ENCODE measurements at regions not wholly inside any gene's neighbourhood (a gene's known extent, or its start where the extent isn't known, plus 50 kb on each side); places are given as distances from the start of the nearest gene placed in this dataset.

GRCh38 chr4:162782778-162783525, 383.7 kb downstream of the NAF1 start:
- TF ChIP-seq CTCF (IDR thresholded peaks at IDR 0.05; ENCODE audit: low read depth, low read length, missing input control) (no peak), GABPA (IDR thresholded peaks at IDR 0.05 in 1 of 2, conservative IDR thresholded peaks at IDR 0.05 in 1 of 2) (no peak), REST (IDR thresholded peaks at IDR 0.05) (no peak), NR2F2 (IDR thresholded peaks at IDR 0.05) (no peak), RAD21 (IDR thresholded peaks at IDR 0.05) (no peak), SP1 (IDR thresholded peaks at IDR 0.05) (no peak), ZBTB33 (IDR thresholded peaks at IDR 0.05) (no peak), JUND (IDR thresholded peaks at IDR 0.05) (no peak), EGR1 (IDR thresholded peaks at IDR 0.05; ENCODE audit: low read depth in 2 of 2) (no peak), MAX (IDR thresholded peaks at IDR 0.05) (no peak), ATF3 (IDR thresholded peaks at IDR 0.05) (no peak), FOXA2 (IDR thresholded peaks at IDR 0.05) (no peak)

Data from liver (tissue), 3 donors.